ENCODE measurements at regions not wholly inside any gene's neighbourhood (a gene's known extent, or its start where the extent isn't known, plus 50 kb on each side); places are given as distances from the start of the nearest gene placed in this dataset.

GRCh38 chr12:75658901-75659823, 147.8 kb upstream of the KRR1 start:
- BruUV-seq (replicated peaks) = TSS peak; percentile 38
- no peaks in the 10 kb centered on the region for H4K20me1 ChIP-seq (ENCODE audit: low read length)
- peaks cover 16% of the 10 kb centered on the region for H3F3A ChIP-seq (ENCODE audit: low read length, unreplicated experiment)
- no peaks in the 10 kb centered on the region for H3K36me3 ChIP-seq (ENCODE audit: low read depth, low read length)
- ATAC-seq = peak; percentile 63
- H3K4me3 ChIP-seq (ENCODE audit: low read length) = no peak overlapping the region
- CTCF ChIA-PET = interaction anchor here (0.7 kb wide), 2 partner anchors 36 to 380 kb away, joined by 8 to 9 read pairs; no protein-coding TSS in a partner anchor
- peak overlapping the region; percentile 79 for H3K4me2 ChIP-seq (ENCODE audit: low read length)
- POLR2A ChIA-PET (ENCODE audit: unreplicated experiment) = interaction anchor here (0.6 to 1.4 kb wide), 4 partner anchors 15 to 372 kb away, joined by 5 to 14 read pairs (median 8); partner anchors contain the start of gene PHLDA1
- H3K27ac ChIP-seq (ENCODE audit: low read length) = peak overlapping the region; percentile 95
- no peaks in the 10 kb centered on the region for H3K79me2 ChIP-seq (ENCODE audit: low read length)
- peak overlapping the region; percentile 16; the same call in 1 of the 2 replicates for H2AFZ ChIP-seq (ENCODE audit: low read length)
- H3K9me3 ChIP-seq (ENCODE audit: low read length) = no peaks in the 10 kb centered on the region
- H3K9ac ChIP-seq (ENCODE audit: low read length) = peak overlapping the region; percentile 80
- peak; percentile 79 for DNase-seq
- peaks cover 67% of the 10 kb centered on the region for H3K4me1 ChIP-seq (ENCODE audit: insufficient read depth, low read length)
- no peaks in the 10 kb centered on the region for H3K9me2 ChIP-seq (replicated peaks; ENCODE audit: low read length)
- intact Hi-C loops (cut with micrococcal nuclease) = loop anchor here (2.0 to 5.0 kb wide), 2 partner anchors 98 to 293 kb away; no protein-coding TSS in a partner anchor
- no peaks in the 10 kb centered on the region for H3K27me3 ChIP-seq (ENCODE audit: low read length)
- TF ChIP-seq EZH2 (IDR thresholded peaks at IDR 0.05; ENCODE audit: low read length, unreplicated experiment) (no peak), EZH2phosphoT487 (IDR thresholded peaks at IDR 0.05; ENCODE audit: borderline replicate concordance, low read length) (no peak), CTCF (conservative IDR thresholded peaks at IDR 0.05; ENCODE audit: low read depth, low read length) (no peak)

- H3K9me3 ChIP-seq (ENCODE audit: low read length) = no peaks in the 10 kb centered on the region
- TF ChIP-seq EZH2phosphoT487 (IDR thresholded peaks at IDR 0.05; ENCODE audit: borderline replicate concordance, low read length) (no peak), CTCF (conservative IDR thresholded peaks at IDR 0.05; ENCODE audit: low read depth, low read length) (no peak), EZH2 (IDR thresholded peaks at IDR 0.05; ENCODE audit: low read length, unreplicated experiment) (no peak)
- intact Hi-C loops (cut with micrococcal nuclease) = loop anchor here (2.0 to 5.0 kb wide), 2 partner anchors 97 to 294 kb away; no protein-coding TSS in a partner anchor
- H2AFZ ChIP-seq (ENCODE audit: low read length) = no peak overlapping the region
- H3K4me3 ChIP-seq (ENCODE audit: low read length) = no peak overlapping the region
- TSS peak; percentile 8 for BruUV-seq (replicated peaks)
- no peaks in the 10 kb centered on the region for H3K9me2 ChIP-seq (replicated peaks; ENCODE audit: low read length)
- peak overlapping the region; percentile 33; the same call in 1 of the 2 replicates for H3K9ac ChIP-seq (ENCODE audit: low read length)
- H3F3A ChIP-seq (ENCODE audit: low read length, unreplicated experiment) = peaks cover 16% of the 10 kb centered on the region
- H3K27me3 ChIP-seq (ENCODE audit: low read length) = no peaks in the 10 kb centered on the region
- ChIA-PET CTCF (interaction anchor here (0.7 kb wide), 1 partner anchor 159 kb away, joined by 4 read pairs; no protein-coding TSS in a partner anchor), POLR2A (ENCODE audit: unreplicated experiment) (interaction anchor here (0.6 to 0.7 kb wide), 2 partner anchors 14 to 109 kb away, joined by 5 to 14 read pairs; no protein-coding TSS in a partner anchor)
- no peak for ATAC-seq
- peak overlapping the region; percentile 95 for H3K27ac ChIP-seq (ENCODE audit: low read length)
- DNase-seq = peak; percentile 38
- peaks cover 67% of the 10 kb centered on the region for H3K4me1 ChIP-seq (ENCODE audit: insufficient read depth, low read length)
- no peaks in the 10 kb centered on the region for H3K36me3 ChIP-seq (ENCODE audit: low read depth, low read length)
- peak overlapping the region; percentile 79 for H3K4me2 ChIP-seq (ENCODE audit: low read length)
- no peaks in the 10 kb centered on the region for H3K79me2 ChIP-seq (ENCODE audit: low read length)
- no peaks in the 10 kb centered on the region for H4K20me1 ChIP-seq (ENCODE audit: low read length)
Measured at GRCh38 chr12:75658286-75658685, 146.9 kb upstream of the KRR1 start.

Measured in PC-3 (cell line).